Glutamatergic neuron (in vitro differentiated cells): ENCODE measurements at regions not wholly inside any gene's neighbourhood (a gene's known extent, or its start where the extent isn't known, plus 50 kb on each side); places are given as distances from the start of the nearest gene placed in this dataset.

Experiments used
- DNase-seq: peaks from one replicate; pipeline ENCODE4 v3.0.0; 2022
- H3K27ac Mint-ChIP-seq: one replicate; pipeline ENCODE4 v1.8.0; 2020; ENCODE audit warnings: mild to moderate bottlenecking, mixed read lengths, inconsistent platforms; ENCODE audit not compliant: unreplicated experiment
- H3K27me3 Mint-ChIP-seq: one replicate; pipeline ENCODE4 v1.8.0; 2020; ENCODE audit warnings: mild to moderate bottlenecking, moderate library complexity, mixed read lengths, inconsistent platforms; ENCODE audit not compliant: unreplicated experiment
- H3K36me3 Mint-ChIP-seq: one replicate; pipeline ENCODE4 v1.8.0; 2020; ENCODE audit warnings: mild to moderate bottlenecking, mixed read lengths, inconsistent platforms; ENCODE audit not compliant: unreplicated experiment
- H3K4me1 Mint-ChIP-seq: one replicate; pipeline ENCODE4 v1.8.0; 2020; ENCODE audit warnings: mild to moderate bottlenecking, low read depth, mixed read lengths, inconsistent platforms; ENCODE audit not compliant: unreplicated experiment
- H3K4me3 Mint-ChIP-seq: one replicate; pipeline ENCODE4 v1.8.0; 2020; ENCODE audit warnings: mild to moderate bottlenecking, mixed read lengths, inconsistent platforms; ENCODE audit not compliant: unreplicated experiment
- H3K9me3 Mint-ChIP-seq: one replicate; pipeline ENCODE4 v1.8.0; 2020; ENCODE audit warnings: mild to moderate bottlenecking, moderate library complexity, mixed read lengths, inconsistent platforms; ENCODE audit not compliant: unreplicated experiment
- CTCF ChIP-seq: fragments of 200-600 bp; sonication (generic); IDR thresholded peaks from one replicate; pipeline ENCODE4 v1.5.0; 2021; ENCODE audit not compliant: partially characterized antibody, unreplicated experiment

- TF ChIP-seq CTCF: no peak
- no peak for DNase-seq
- no peak overlapping the region for H3K4me3 Mint-ChIP-seq
- H3K36me3 Mint-ChIP-seq: no peaks in the 10 kb centered on the region
- H3K9me3 Mint-ChIP-seq: no peaks in the 10 kb centered on the region
- H3K27me3 Mint-ChIP-seq: peaks cover 2% of the 10 kb centered on the region
- no peak overlapping the region for H3K27ac Mint-ChIP-seq
- peaks cover 10% of the 10 kb centered on the region for H3K4me1 Mint-ChIP-seq
These were observed 133.8 kb downstream of the VEGFA start for GRCh38 chr6:43903739-43904290.

- H3K27ac Mint-ChIP-seq: no peak overlapping the region
- DNase-seq: no peak
- H3K9me3 Mint-ChIP-seq: no peaks in the 10 kb centered on the region
- H3K27me3 Mint-ChIP-seq: peaks cover 2% of the 10 kb centered on the region
- peaks cover 4% of the 10 kb centered on the region for H3K36me3 Mint-ChIP-seq
- H3K4me1 Mint-ChIP-seq: peaks cover 9% of the 10 kb centered on the region
- TF ChIP-seq CTCF: no peak
- H3K4me3 Mint-ChIP-seq: no peak overlapping the region
These were observed 131.8 kb downstream of the VEGFA start for GRCh38 chr6:43901733-43902230.

GRCh38 chr6:43900916-43901732, 131.1 kb downstream of the VEGFA start:
- Mint-ChIP-seq H3K4me1 (peaks cover 9% of the 10 kb centered on the region), H3K36me3 (peaks cover 4% of the 10 kb centered on the region), H3K4me3 (no peak overlapping the region), H3K27me3 (peaks cover 2% of the 10 kb centered on the region), H3K9me3 (no peaks in the 10 kb centered on the region), H3K27ac (no peak overlapping the region)
- no peak for TF ChIP-seq CTCF
- DNase-seq: no peak

GRCh38 chr6:43900560-43900915, 130.5 kb downstream of the VEGFA start:
- peaks cover 2% of the 10 kb centered on the region for H3K27me3 Mint-ChIP-seq
- no peak overlapping the region for H3K4me3 Mint-ChIP-seq
- H3K9me3 Mint-ChIP-seq: no peaks in the 10 kb centered on the region
- DNase-seq: no peak
- no peak for TF ChIP-seq CTCF
- H3K4me1 Mint-ChIP-seq: peaks cover 9% of the 10 kb centered on the region
- H3K36me3 Mint-ChIP-seq: peaks cover 4% of the 10 kb centered on the region
- H3K27ac Mint-ChIP-seq: no peak overlapping the region

GRCh38 chr6:43899830-43900229, 129.8 kb downstream of the VEGFA start:
- no peak overlapping the region for H3K4me3 Mint-ChIP-seq
- peaks cover 2% of the 10 kb centered on the region for H3K27me3 Mint-ChIP-seq
- no peak overlapping the region for H3K27ac Mint-ChIP-seq
- no peaks in the 10 kb centered on the region for H3K9me3 Mint-ChIP-seq
- peaks cover 4% of the 10 kb centered on the region for H3K36me3 Mint-ChIP-seq
- no peak for DNase-seq
- no peak for TF ChIP-seq CTCF
- H3K4me1 Mint-ChIP-seq: peaks cover 9% of the 10 kb centered on the region
